ENCODE measurements at regions not wholly inside any gene's neighbourhood (a gene's known extent, or its start where the extent isn't known, plus 50 kb on each side); places are given as distances from the start of the nearest gene placed in this dataset.
A peak's percentile ranks its signal among the peaks of the same experiment; 100 is the strongest.

- Histone ChIP-seq H2AK5ac (ENCODE audit: insufficient read length, low read length) (no peak overlapping the region), H3K79me1 (ENCODE audit: insufficient read depth, low read depth, low read length, poor library complexity, severe bottlenecking) (no peaks in the 10 kb centered on the region), H3K79me2 (ENCODE audit: insufficient read depth, low read length) (no peaks in the 10 kb centered on the region), H3T11ph (ENCODE audit: low read length) (no peak overlapping the region), H2BK15ac (ENCODE audit: low read depth, low read length) (no peak overlapping the region), H3K4me1 (ENCODE audit: insufficient read depth, low read length) (peaks cover 6% of the 10 kb centered on the region; the same call in 1 of the 2 replicates), H4K5ac (ENCODE audit: insufficient read length, low read depth, low read length) (no peak overlapping the region), H3K9me3 (ENCODE audit: control insufficient read depth, low read depth, low read length) (peaks cover 11% of the 10 kb centered on the region), H3K14ac (ENCODE audit: insufficient read depth, low read length) (no peak overlapping the region), H3K27me3 (ENCODE audit: insufficient read depth, low read length) (peaks cover 16% of the 10 kb centered on the region), H3K4ac (ENCODE audit: low read depth, low read length) (no peak overlapping the region), H3K56ac (ENCODE audit: insufficient read length, low read depth, low read length) (no peak overlapping the region), H2BK20ac (ENCODE audit: low read depth, low read length, poor library complexity, severe bottlenecking) (no peak overlapping the region), H3K23ac (ENCODE audit: insufficient read length, low read depth, low read length) (no peak overlapping the region), H2BK5ac (ENCODE audit: insufficient read length, low read length) (no peak overlapping the region), H3K23me2 (ENCODE audit: insufficient read length, low read depth, low read length, poor library complexity, severe bottlenecking) (peaks cover 16% of the 10 kb centered on the region), H3K9ac (ENCODE audit: extremely low read depth, insufficient read length, low read length) (peak overlapping the region; percentile 28), H2AFZ (ENCODE audit: low read length) (no peak overlapping the region), H3K4me2 (ENCODE audit: insufficient read depth, insufficient read length, low read length) (peak overlapping the region; percentile 93), H2BK120ac (ENCODE audit: low read depth, low read length, poor library complexity, severe bottlenecking) (no peak overlapping the region), H2BK12ac (ENCODE audit: insufficient read length, low read depth, low read length) (no peak overlapping the region), H4K8ac (replicated peaks; ENCODE audit: insufficient read length, low read depth, low read length) (no peak overlapping the region), H3K18ac (ENCODE audit: insufficient read length, low read depth, low read length) (no peak overlapping the region), H4K91ac (ENCODE audit: insufficient read length, low read depth, low read length) (no peak overlapping the region), H4K20me1 (ENCODE audit: control insufficient read depth, insufficient read depth, insufficient read length) (no peaks in the 10 kb centered on the region), H3K27ac (ENCODE audit: insufficient read length, low read depth, low read length) (no peak overlapping the region)
- Mint-ChIP-seq H3K36me3 (ENCODE audit: insufficient read depth in 1 of 3, low read depth in 3 of 3) (peaks cover 0 to 16% (median 8%) of the 10 kb centered on the region in 3 experiments; a peak in 4 of 7 replicates), H3K4me3 (peak overlapping the region; percentile 71 to 86), H3K4me1 (peaks cover 36 to 37% of the 10 kb centered on the region in 2 experiments), H3K27me3 (ENCODE audit: low read depth) (peaks cover 78% of the 10 kb centered on the region), H3K9me3 (peaks cover 14 to 22% of the 10 kb centered on the region in 2 experiments), H3K27ac (no peak overlapping the region)
- peak; percentile 35 for DNase-seq
- WGBS (ENCODE audit: extremely low coverage, insufficient read length, low lambda C conversion rate) = no CpG with 5 or more reads among the region's 65 CpGs
- TF ChIP-seq CTCF (conservative IDR thresholded peaks at IDR 0.05) = no peak
Measured at GRCh38 chr4:183798301-183799253, 106.5 kb upstream of the STOX2 start.

All from H9 (cell line).